SH-SY5Y (cell line): ENCODE measurements at regions not wholly inside any gene's neighbourhood (a gene's known extent, or its start where the extent isn't known, plus 50 kb on each side); places are given as distances from the start of the nearest gene placed in this dataset.

Experiments used
- GATA2 ChIP-seq: IDR thresholded peaks from 2 replicates; pipeline ENCODE4 v1.6.1; 2011; ENCODE audit warnings: mild to moderate bottlenecking, low read depth, low read length
- GATA3 ChIP-seq: IDR thresholded peaks from 2 replicates; pipeline ENCODE4 v1.6.1; 2011; ENCODE audit warnings: low read depth, mild to moderate bottlenecking, low read length, moderate library complexity

DNA sequence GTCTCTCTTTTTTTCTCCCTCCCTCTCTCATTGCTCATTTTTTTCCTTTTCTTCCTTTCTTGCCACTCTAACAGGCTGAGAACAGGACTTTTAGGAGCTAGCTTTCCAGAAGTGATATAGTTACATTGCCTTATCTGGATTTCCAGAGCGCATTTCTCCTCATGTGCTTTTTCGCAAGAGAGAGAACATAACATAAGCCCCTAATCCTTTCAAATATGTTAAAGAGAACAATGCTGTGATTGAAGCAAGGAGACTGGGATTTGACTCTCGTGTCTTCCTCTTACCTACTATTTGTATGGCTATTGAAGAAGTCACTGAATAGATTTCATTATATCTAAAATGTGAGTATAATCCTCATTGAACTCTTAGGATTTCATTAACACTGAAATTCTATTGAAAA is 101.2 kb upstream of the PRPS1L1 start:
- no peak for TF ChIP-seq GATA3
- no peak for TF ChIP-seq GATA2

DNA sequence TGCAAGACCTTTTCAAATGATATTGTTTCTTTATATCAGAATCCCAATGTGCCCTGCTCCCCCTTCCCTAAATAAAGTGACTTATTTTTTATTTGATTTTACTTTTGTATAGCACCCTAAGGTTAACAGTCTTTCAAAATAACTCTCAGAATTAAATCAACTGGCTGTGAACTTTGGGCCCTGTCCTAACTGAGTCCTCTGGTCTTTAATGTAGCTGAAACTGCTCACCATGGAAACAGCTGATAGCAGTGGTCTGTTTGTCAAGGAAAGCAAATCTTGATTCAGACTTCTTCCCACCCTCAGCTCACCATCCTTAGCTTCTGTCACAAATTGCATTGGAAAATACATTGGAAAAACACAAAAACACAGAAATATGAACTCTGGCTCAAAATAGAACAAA is 105.2 kb upstream of the PRPS1L1 start:
- TF ChIP-seq GATA2 (no peak), GATA3 (no peak)

DNA sequence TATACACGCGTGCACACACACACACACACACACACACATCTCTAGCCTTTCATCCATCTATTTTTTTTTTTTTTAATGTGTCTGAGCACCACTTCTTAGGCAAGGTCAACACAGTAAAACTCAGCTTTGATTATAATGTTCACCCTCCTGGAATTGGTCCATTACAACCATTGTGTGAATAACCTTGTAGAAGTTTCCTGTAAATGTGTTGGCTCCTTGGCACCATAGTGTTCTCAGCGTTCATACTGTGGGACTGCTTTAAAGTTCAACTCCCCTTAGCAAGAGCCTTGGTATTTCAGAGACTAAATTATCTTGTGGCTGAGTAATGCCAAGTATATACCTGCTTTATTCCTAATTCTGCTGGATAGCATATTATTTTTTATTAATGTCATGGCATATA is 106.3 kb upstream of the PRPS1L1 start:
- TF ChIP-seq GATA2 (no peak), GATA3 (no peak)

DNA sequence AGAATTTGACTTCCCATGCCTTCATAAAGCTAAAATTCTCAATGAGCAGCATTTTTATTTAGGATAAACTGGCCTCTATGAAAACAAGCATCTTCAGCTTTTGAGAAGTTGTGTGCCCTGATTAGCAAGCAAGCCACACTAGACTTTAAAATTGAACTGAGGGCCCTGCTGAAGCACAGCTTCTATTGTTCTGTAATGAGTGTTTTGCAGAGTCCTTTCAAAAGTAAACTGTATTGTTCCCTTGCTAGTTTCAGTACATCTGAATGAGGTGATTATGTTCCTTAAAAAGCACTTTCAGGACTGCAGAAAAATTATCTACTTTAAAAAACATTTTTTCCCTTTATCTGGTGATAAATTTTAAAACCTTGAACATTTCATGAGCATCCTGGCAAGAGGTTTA is 113.3 kb upstream of the PRPS1L1 start:
- TF ChIP-seq GATA3: no peak
- TF ChIP-seq GATA2: no peak

DNA sequence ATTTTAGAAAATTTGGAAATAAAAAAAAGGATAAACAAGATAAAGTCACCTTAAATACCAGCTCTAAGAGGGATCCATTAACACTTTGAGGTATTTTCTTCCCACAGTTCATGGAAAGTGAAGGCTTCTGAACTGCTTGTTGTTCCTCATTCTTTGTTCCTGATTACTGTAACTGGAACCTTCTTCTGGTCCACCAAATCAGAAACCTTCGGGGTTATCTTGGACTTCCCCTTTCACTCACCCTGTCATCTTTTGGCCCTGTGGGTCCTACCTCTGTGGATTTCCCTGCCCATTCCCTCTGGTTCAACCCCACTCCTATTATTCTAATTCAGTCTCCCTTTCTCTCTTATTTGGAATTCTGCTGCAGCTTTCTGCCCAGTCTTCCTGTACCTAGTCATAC is 116.5 kb upstream of the PRPS1L1 start:
- TF ChIP-seq GATA3 (no peak), GATA2 (no peak)

DNA sequence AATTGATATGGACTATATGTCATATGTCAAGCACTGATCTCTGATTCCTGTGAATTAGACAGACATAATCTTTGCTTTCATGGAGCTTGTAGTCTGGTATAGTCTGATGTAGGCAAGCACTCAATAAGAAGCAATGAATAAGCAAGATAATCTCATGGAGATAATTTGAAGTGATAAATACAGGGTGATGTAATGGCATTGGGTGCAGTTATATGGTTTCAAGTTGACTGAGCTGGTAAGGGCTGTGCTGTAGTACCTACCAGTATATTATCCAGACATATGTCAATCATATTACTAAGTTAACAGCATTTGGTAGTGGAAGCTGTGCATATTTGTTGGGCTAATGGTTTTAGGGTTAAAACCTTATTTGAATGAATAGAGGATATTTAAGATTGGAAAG is 117.5 kb upstream of the PRPS1L1 start:
- TF ChIP-seq GATA3 (no peak), GATA2 (no peak)

DNA sequence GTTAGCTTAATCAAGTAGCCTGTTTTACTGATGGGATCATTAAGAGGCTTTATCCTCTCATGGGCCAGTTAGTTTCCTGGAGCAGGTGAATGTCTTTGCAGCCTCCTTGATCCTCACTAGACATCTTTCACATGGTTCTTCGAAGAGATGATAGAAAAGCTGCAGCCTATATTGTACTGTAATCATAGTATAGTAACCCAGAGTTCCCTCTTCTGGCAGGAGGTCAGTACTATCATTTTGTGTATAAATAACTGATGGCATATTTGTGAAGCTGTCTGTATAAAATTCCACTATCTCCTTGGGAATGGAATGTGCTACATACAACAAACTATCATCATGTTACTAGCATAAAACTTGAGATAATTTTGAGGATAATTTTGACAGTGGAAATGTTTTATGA is 123.8 kb upstream of the PRPS1L1 start:
- TF ChIP-seq GATA3 (no peak), GATA2 (no peak)

DNA sequence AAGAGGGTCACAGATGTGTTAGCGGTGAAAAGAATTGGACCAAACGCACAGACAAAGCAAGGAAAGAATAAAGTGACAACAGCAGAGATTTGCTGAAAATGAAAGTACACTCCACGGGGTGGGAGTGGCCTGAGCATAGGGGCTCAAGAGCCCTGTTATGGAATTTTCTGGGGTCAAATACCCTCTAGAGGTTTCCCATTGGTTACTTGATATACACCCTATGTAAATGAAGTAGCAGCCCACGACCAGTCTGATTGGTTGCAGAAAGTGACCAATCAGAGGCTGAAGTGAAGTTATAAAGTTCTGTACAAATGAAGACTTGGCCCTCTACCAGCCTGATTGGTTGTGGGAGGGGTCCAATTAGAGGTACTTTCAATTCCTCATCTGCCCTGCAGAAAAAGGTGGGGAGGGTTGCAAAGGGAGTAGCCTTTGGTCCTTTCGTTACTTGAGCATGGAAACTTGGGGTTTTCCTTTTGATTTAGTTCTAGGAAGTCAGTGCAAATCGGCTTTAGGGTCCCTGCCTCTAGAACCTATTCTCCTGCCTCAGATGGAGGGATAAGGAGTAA is 125.6 kb upstream of the PRPS1L1 start:
- TF ChIP-seq GATA2: no peak
- no peak for TF ChIP-seq GATA3

DNA sequence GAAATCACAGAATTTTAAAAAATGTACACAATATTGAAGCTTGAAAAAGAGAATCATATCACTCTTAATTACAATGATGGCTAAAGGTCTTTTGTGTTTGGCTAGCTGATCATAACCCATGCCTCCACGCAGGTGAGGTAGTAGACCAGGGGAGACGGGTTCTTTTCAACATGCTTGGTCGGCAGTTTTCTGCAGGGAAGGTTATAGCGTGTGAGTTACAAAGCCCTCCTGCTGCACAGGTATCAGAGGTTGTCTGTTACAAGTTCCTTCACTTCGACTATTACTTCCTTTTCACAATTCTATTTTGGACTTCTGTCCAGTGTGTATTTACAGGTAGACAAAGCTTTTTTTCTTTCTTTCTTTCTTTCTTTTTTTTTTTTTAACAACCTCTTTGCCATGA is 127.1 kb upstream of the PRPS1L1 start:
- TF ChIP-seq GATA3 (no peak), GATA2 (no peak)

DNA sequence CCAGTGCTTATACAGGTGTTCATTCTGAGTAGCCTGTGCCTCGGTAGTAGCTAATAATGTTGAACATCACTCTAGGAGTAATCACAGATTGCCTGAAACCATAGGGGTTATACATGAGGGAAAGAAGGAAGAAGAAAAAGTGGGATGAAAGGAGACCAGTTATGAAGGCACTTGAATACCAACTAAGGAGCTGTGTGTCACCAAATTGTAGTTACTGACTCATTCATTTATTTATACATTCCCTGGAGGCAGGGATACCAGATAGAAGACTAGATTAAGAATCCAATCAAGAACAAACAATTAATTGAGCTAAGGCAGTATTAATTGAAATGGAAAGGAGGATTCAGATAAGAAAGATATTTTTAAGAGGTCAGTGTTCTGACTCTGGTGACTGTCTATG is 129.6 kb upstream of the PRPS1L1 start:
- TF ChIP-seq GATA2 (no peak), GATA3 (no peak)

DNA sequence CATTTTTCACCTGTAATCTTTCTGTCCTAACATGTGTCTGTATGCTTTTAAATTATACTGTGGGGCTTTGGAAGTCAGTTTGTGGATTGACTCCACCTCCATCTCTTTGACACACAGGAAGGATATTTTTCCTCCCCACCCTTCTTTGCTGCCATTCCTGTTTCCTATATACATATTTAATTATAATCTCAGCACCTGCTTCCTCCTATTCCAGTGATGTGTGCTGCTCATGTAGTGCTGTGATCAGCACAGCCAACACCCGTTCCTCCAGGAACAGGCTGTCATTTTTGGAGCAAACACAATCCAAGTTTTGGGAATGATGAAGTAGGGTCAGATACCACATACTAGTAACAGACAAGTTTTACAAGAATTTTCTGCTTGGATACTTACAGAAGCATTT is 135.0 kb upstream of the PRPS1L1 start:
- TF ChIP-seq GATA3 (no peak), GATA2 (no peak)

DNA sequence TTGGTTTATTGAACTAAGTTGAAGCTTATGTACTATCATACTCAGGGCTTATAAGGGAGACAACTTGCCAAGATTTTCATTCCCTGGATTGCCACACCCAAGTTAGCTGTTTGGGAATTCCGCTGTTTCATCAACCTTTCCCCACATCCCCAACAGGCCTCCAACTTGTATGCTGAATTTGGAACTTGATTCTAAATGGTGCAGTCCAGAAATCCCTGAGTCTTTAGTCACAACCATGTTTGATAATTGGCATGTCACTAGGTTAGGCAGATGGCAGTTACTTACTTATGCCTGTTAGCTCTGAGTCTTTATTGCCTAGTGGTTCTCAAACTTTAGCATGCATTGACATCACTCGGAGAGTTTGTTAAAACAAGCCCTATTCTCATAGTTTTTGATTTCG is 135.4 kb upstream of the PRPS1L1 start:
- TF ChIP-seq GATA2 (no peak), GATA3 (no peak)

DNA sequence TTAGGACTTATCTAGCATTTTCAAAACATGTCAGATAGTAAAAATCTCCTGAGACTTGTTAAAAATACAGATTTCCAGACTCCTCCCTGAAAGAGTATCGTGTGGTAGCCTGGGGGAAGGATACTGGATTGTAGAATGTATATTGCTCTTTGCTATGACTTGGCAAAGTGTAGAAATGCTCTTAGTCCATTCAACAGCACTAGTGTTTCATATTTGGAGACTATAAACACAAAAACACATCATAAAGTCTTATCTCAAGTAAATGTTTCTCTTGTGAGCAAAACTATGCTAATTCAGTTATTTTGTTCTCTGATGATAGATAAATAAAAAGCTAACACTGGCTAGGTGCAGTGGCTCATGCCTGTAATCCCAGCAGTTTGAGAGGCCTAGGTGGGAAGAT is 137.5 kb upstream of the PRPS1L1 start:
- TF ChIP-seq GATA3: no peak
- no peak for TF ChIP-seq GATA2

DNA sequence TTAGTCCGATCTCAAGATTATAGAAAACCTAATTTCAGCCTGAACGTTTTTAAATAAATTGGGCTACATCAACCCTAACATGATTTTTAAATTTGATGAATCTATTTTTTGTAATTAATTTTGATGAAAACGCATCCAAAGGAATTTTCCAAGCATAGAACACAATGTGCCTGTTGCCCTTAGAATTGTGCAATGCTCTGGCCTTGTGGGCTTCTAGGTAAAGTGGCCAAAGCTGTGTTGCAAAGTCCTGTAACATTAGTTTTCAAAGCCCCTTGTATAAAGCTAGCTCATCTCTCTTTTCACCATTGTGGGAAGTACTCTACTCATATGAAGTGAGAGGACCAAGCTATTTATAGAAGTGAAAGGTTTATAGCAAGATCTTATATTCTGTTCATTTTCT is 138.4 kb upstream of the PRPS1L1 start:
- TF ChIP-seq GATA3 (no peak), GATA2 (no peak)

DNA sequence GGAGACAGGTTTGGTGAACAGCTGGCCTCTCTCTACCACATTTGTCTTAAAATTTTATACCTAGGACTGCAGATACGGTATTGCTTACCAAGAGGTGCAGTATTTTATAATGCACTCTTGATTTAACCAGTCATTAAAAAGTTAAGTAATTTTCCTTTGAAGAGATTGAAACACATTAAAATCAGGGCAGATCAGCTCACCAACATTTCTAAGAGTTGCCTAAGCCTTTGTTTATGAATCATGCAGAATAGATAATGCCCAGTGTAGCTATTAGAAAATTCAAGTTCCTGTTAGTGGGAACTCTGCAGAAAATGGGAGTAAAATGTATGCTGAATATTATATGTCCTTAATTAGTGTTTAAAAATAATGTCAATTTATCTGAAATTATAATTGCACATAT is 140.2 kb upstream of the PRPS1L1 start:
- TF ChIP-seq GATA2: no peak
- no peak for TF ChIP-seq GATA3

DNA sequence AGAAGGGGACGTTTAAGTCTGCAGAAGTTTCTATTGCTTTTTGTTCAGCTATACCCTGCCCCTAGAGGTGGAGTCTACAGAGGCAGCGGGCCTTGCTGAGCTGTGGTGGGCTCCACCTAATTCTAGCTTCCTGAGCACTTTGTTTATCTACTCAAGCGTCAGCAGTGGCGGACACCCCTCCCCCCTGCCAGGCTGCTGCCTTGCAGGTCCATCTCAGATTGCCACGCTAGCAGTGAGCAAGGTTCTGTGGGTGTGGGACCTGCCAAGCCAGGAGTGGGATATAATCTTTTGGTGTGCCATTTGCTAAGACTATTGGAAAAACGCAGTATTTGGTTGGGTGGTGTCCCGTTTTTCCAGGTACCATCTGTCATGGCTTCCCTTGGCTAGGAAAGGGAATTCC is 147.3 kb upstream of the PRPS1L1 start:
- TF ChIP-seq GATA2: no peak
- no peak for TF ChIP-seq GATA3
